ENCODE measurements at regions not wholly inside any gene's neighbourhood (a gene's known extent, or its start where the extent isn't known, plus 50 kb on each side); places are given as distances from the start of the nearest gene placed in this dataset.

- FAIRE-seq = no peak
Observed at GRCh38 chr12:28601570-28602058, 411.4 kb downstream of the CCDC91 start.

GRCh38 chr12:28602786-28603185 is 412.5 kb downstream of the CCDC91 start:
- FAIRE-seq = no peak

GRCh38 chr12:28603239-28603638 is 413.0 kb downstream of the CCDC91 start:
- FAIRE-seq = no peak

- FAIRE-seq = no peak
Observed at GRCh38 chr12:28603801-28604200, 413.5 kb downstream of the CCDC91 start.

- FAIRE-seq = no peak
Observed at GRCh38 chr12:28604240-28604639, 414.0 kb downstream of the CCDC91 start.

- no peak for FAIRE-seq
Observed at GRCh38 chr12:28606967-28607557, 416.8 kb downstream of the CCDC91 start.

- no peak for FAIRE-seq
Observed at GRCh38 chr12:28610401-28611114, 420.3 kb downstream of the CCDC91 start.

- no peak for FAIRE-seq
Observed at GRCh38 chr12:28611115-28611435, 420.8 kb downstream of the CCDC91 start.

GRCh38 chr12:28611449-28611848 is 421.2 kb downstream of the CCDC91 start:
- FAIRE-seq = no peak

- FAIRE-seq = no peak
Observed at GRCh38 chr12:28618171-28618570, 427.9 kb downstream of the CCDC91 start.

- no peak for FAIRE-seq
Observed at GRCh38 chr12:28618772-28619171, 428.5 kb downstream of the CCDC91 start.

GRCh38 chr12:28620281-28620680 is 430.0 kb downstream of the CCDC91 start:
- no peak for FAIRE-seq

- no peak for FAIRE-seq
Observed at GRCh38 chr12:28622406-28622805, 432.1 kb downstream of the CCDC91 start.

GRCh38 chr12:28626504-28626903 is 436.2 kb downstream of the CCDC91 start:
- no peak for FAIRE-seq

- FAIRE-seq = no peak
Observed at GRCh38 chr12:28629691-28630090, 439.4 kb downstream of the CCDC91 start.

- FAIRE-seq = no peak
Observed at GRCh38 chr12:28631831-28632230, 441.6 kb downstream of the CCDC91 start.

- FAIRE-seq = no peak
Observed at GRCh38 chr12:28640519-28640918, 450.3 kb downstream of the CCDC91 start.

GRCh38 chr12:28645436-28645835 is 455.2 kb downstream of the CCDC91 start:
- no peak for FAIRE-seq

GRCh38 chr12:28645891-28646290 is 455.6 kb downstream of the CCDC91 start:
- FAIRE-seq = no peak

GRCh38 chr12:28650906-28651305 is 460.6 kb downstream of the CCDC91 start:
- no peak for FAIRE-seq

GRCh38 chr12:28652239-28652638 is 462.0 kb downstream of the CCDC91 start:
- no peak for FAIRE-seq

- peak; percentile 68 for FAIRE-seq
Observed at GRCh38 chr12:28681980-28682379, 467.1 kb upstream of the FAR2 start.

- peak; percentile 21 for FAIRE-seq
Observed at GRCh38 chr12:28683366-28683765, 465.7 kb upstream of the FAR2 start.

- FAIRE-seq = no peak
Observed at GRCh38 chr12:28689398-28690175, 459.5 kb upstream of the FAR2 start.
